CD8-positive, alpha-beta memory T cell (primary cell): ENCODE measurements at regions not wholly inside any gene's neighbourhood (a gene's known extent, or its start where the extent isn't known, plus 50 kb on each side); places are given as distances from the start of the nearest gene placed in this dataset.

Source experiments
- CTCF ChIA-PET: fragments of 350-600 bp; sonication (Branson Sonifier 250); formaldehyde crosslinking; loops from one replicate; lab custom pipeline; 2021; ENCODE audit warnings: antibody characterized with exemption; lab: Charles Lee
- POLR2A ChIA-PET: fragments of 350-600 bp; sonication (Branson Sonifier 250); formaldehyde crosslinking; loops from one replicate; lab custom pipeline; 2021; ENCODE audit warnings: antibody characterized with exemption; lab: Charles Lee
- DNase-seq, 5 donors: peaks; one replicate each; pipeline versions ENCODE4 v3.0.0 to v3.0.0-alpha.2; 2020 to 2022; ENCODE audit warnings: mixed read lengths in 1 of 5
- H3K27ac ChIP-seq: one replicate; pipeline ENCODE4 v1.7.0; 2013; ENCODE audit warnings: low read depth, mild to moderate bottlenecking, low read length, moderate library complexity
- H3K27me3 ChIP-seq: 2 replicates; pipeline ENCODE4 v1.7.0; 2013; ENCODE audit warnings: low read length, mild to moderate bottlenecking; ENCODE audit not compliant: insufficient read depth, poor library complexity, severe bottlenecking
- H3K36me3 ChIP-seq: 2 replicates; pipeline ENCODE4 v1.7.0; 2013; ENCODE audit warnings: mild to moderate bottlenecking, low read length, moderate library complexity; ENCODE audit not compliant: insufficient read depth
- H3K4me1 ChIP-seq: 2 replicates; pipeline ENCODE4 v1.7.0; 2013; ENCODE audit warnings: mild to moderate bottlenecking, low read length, moderate library complexity; ENCODE audit not compliant: insufficient read depth
- H3K4me3 ChIP-seq: 2 replicates; pipeline ENCODE4 v1.7.0; 2013; ENCODE audit warnings: mild to moderate bottlenecking, low read length
- H3K9me3 ChIP-seq: 2 replicates; pipeline ENCODE4 v1.7.0; 2013; ENCODE audit warnings: mild to moderate bottlenecking, low read length
- H3K27ac Mint-ChIP-seq, 8 donors: one replicate each; pipeline ENCODE4 v1.8.0; 2020 to 2021; ENCODE audit warnings: mixed read lengths in 8 of 8, mild to moderate bottlenecking in 6 of 8, inconsistent platforms in 3 of 8, moderate library complexity in 3 of 8
- H3K27me3 Mint-ChIP-seq, 2 donors: one replicate each; pipeline ENCODE4 v1.8.0; 2020 to 2021; ENCODE audit warnings: mixed read lengths in 2 of 2, mild to moderate bottlenecking in 1 of 2, moderate library complexity in 1 of 2
- H3K36me3 Mint-ChIP-seq, 3 donors: one replicate each; pipeline ENCODE4 v1.8.0; 2020 to 2021; ENCODE audit warnings: mixed read lengths in 3 of 3, inconsistent platforms in 1 of 3, mild to moderate bottlenecking in 1 of 3
- H3K4me1 Mint-ChIP-seq, 3 donors: one replicate each; pipeline ENCODE4 v1.8.0; 2020 to 2021; ENCODE audit warnings: mixed read lengths in 3 of 3, inconsistent platforms in 1 of 3, mild to moderate bottlenecking in 1 of 3
- H3K4me3 Mint-ChIP-seq, 7 donors: one replicate each; pipeline ENCODE4 v1.8.0; 2020 to 2021; ENCODE audit warnings: mixed read lengths in 7 of 7, mild to moderate bottlenecking in 6 of 7, moderate library complexity in 4 of 7, inconsistent platforms in 2 of 7
- H3K9me3 Mint-ChIP-seq, 5 donors: one replicate each; pipeline ENCODE4 v1.8.0; 2020 to 2022; ENCODE audit warnings: mixed read lengths in 5 of 5, mild to moderate bottlenecking in 3 of 5, moderate library complexity in 2 of 5, inconsistent platforms in 1 of 5

DNA sequence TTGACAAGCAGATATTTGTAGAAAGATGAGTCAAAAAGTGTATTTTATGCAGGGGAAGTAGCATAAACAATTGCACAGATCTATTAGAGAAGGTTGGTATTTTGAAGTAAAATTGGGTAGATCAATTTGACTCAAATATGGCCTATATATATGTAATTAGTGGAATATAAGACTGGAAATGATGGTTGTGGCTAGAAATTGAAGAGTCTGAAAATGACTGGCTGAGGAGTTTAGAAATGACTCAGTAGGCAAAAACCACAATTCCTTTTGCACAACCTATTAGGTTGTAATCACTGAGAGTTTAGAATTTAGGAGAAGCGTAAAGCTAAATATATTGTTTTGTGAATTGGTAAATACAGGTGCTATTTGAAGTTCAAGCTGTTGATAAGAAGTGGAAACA lies 622.6 kb upstream of the PCDH20 start:
- Mint-ChIP-seq H3K27ac (no peak overlapping the region), H3K4me3 (no peak overlapping the region), H3K4me1 (no peaks in the 10 kb centered on the region), H3K36me3 (peaks cover 0 to 2% (median 0%) of the 10 kb centered on the region in 3 donors), H3K9me3 (peaks cover 2 to 26% (median 6%) of the 10 kb centered on the region in 5 donors), H3K27me3 (no peaks in the 10 kb centered on the region)
- CTCF ChIA-PET: no interaction called here
- Histone ChIP-seq H3K4me3 (no peak overlapping the region), H3K27me3 (no peaks in the 10 kb centered on the region), H3K27ac (no peak overlapping the region), H3K36me3 (no peaks in the 10 kb centered on the region), H3K9me3 (no peaks in the 10 kb centered on the region), H3K4me1 (no peaks in the 10 kb centered on the region)
- POLR2A ChIA-PET: no interaction called here
- no peak for DNase-seq

DNA sequence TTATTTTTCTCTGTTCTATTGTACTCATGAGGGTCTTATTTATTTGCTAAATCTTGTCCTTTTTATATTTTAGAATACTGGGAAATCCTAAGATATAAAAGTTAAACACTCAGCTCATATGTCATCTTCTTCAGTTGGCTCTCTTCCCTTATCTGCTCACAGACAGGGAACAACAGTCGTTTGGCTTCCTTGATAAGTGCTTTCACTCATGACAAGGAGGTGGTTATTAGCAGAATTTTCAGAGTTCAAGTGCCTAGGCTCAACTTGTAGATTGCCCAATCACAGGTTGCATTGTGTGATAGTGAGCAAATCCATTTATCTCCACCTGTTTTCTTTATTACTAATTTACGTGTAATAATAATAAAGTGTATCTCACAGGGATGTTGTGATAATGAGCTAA lies 620.3 kb upstream of the PCDH20 start:
- ChIA-PET POLR2A (no interaction called here), CTCF (no interaction called here)
- Histone ChIP-seq H3K4me3 (no peak overlapping the region), H3K9me3 (no peaks in the 10 kb centered on the region), H3K27ac (no peak overlapping the region), H3K4me1 (no peaks in the 10 kb centered on the region), H3K36me3 (no peaks in the 10 kb centered on the region), H3K27me3 (no peaks in the 10 kb centered on the region)
- Mint-ChIP-seq H3K4me1 (no peaks in the 10 kb centered on the region), H3K4me3 (no peak overlapping the region), H3K27me3 (no peaks in the 10 kb centered on the region), H3K36me3 (peaks cover 0 to 2% (median 0%) of the 10 kb centered on the region in 3 donors), H3K27ac (no peak overlapping the region), H3K9me3 (peaks cover 2 to 26% (median 8%) of the 10 kb centered on the region in 5 donors)
- DNase-seq: no peak

DNA sequence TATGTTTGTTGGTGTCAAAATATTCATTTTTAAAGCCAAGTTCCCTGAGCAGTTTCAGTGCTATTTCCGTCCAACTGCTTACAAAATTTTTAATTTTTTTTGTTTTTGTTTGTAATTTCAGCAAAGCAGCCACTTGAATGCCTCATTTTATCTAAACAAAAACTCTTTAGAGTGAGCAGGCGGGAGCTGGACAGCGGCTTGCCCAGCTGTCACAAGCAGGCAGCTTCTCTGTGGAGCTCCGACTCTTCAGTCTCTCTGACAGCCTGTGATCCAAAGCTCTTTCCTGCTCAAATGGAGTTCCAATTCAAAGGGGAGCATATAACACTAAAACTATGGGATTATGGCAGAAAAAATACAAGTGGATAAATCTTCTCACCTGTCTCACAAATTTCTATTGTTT lies 618.3 kb upstream of the PCDH20 start:
- H3K27me3 Mint-ChIP-seq: no peaks in the 10 kb centered on the region
- CTCF ChIA-PET: no interaction called here
- DNase-seq: no peak

DNA sequence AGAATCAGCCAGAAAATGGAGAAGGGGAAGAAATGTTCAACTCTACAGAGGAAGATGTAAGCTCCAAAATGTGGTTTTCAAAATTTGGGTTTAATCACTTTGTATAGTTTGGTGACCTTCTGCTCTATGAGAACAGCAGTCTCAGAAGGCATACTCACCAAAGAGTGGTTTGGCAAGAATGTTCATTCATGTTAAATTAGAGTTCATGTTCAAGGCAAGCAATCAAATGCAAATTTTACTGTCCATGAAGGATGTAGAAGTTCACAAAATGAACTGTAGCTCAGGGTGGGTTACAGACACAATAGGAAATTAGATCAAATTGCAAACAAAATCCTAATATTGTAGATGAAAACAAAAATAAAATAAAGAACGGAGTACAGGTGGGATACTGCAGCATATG lies 606.7 kb upstream of the PCDH20 start:
- no peak overlapping the region for H3K27ac ChIP-seq
- H3K9me3 ChIP-seq: no peaks in the 10 kb centered on the region
- H3K36me3 ChIP-seq: no peaks in the 10 kb centered on the region
- Mint-ChIP-seq H3K36me3 (no peaks in the 10 kb centered on the region), H3K27ac (no peak overlapping the region), H3K4me1 (no peaks in the 10 kb centered on the region), H3K9me3 (peaks cover 0 to 23% (median 2%) of the 10 kb centered on the region in 5 donors), H3K4me3 (no peak overlapping the region), H3K27me3 (no peaks in the 10 kb centered on the region)
- no peak for DNase-seq
- ChIA-PET CTCF (no interaction called here), POLR2A (no interaction called here)
- H3K4me3 ChIP-seq: no peak overlapping the region
- no peaks in the 10 kb centered on the region for H3K27me3 ChIP-seq
- no peaks in the 10 kb centered on the region for H3K4me1 ChIP-seq

More for the DNA sequence above, 618.3 kb upstream of the PCDH20 start:
- no peaks in the 10 kb centered on the region for H3K27me3 ChIP-seq
- POLR2A ChIA-PET: no interaction called here
- H3K4me3 Mint-ChIP-seq: no peak overlapping the region
- no peak overlapping the region for H3K27ac Mint-ChIP-seq
- H3K4me1 Mint-ChIP-seq: no peaks in the 10 kb centered on the region
- peaks cover 2 to 14% (median 6%) of the 10 kb centered on the region in 5 donors for H3K9me3 Mint-ChIP-seq
- peaks cover 0 to under 1% (median 0%) of the 10 kb centered on the region in 3 donors for H3K36me3 Mint-ChIP-seq
- H3K4me1 ChIP-seq: no peaks in the 10 kb centered on the region
- H3K36me3 ChIP-seq: no peaks in the 10 kb centered on the region
- no peaks in the 10 kb centered on the region for H3K9me3 ChIP-seq
- H3K4me3 ChIP-seq: no peak overlapping the region
- H3K27ac ChIP-seq: no peak overlapping the region

DNA sequence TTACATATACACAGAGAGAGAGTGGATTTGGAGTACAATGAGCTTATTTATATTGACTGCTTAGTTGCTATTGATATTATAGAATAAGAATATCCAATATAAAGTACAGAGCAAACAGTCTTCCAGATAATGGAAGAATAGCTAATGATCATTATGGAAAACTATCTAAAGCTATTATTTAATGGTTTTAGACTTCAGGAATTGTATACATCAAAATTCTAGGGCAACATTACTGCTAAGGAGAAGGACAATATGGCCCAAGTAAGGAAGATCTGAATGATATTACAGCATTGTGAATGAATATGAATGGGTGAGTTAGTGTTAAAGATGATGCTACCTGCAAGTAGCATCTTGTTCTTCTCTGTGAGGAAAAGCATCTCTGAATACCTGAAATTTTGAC lies 604.2 kb upstream of the PCDH20 start:
- H3K36me3 ChIP-seq: no peaks in the 10 kb centered on the region
- DNase-seq: no peak
- Mint-ChIP-seq H3K36me3 (no peaks in the 10 kb centered on the region), H3K4me3 (no peak overlapping the region), H3K4me1 (no peaks in the 10 kb centered on the region), H3K27ac (no peak overlapping the region), H3K9me3 (peaks cover 0 to 8% (median 2%) of the 10 kb centered on the region in 5 donors), H3K27me3 (no peaks in the 10 kb centered on the region)
- H3K27me3 ChIP-seq: no peaks in the 10 kb centered on the region
- H3K9me3 ChIP-seq: no peaks in the 10 kb centered on the region
- H3K27ac ChIP-seq: no peak overlapping the region
- no peak overlapping the region for H3K4me3 ChIP-seq
- ChIA-PET CTCF (no interaction called here), POLR2A (no interaction called here)
- H3K4me1 ChIP-seq: no peaks in the 10 kb centered on the region

DNA sequence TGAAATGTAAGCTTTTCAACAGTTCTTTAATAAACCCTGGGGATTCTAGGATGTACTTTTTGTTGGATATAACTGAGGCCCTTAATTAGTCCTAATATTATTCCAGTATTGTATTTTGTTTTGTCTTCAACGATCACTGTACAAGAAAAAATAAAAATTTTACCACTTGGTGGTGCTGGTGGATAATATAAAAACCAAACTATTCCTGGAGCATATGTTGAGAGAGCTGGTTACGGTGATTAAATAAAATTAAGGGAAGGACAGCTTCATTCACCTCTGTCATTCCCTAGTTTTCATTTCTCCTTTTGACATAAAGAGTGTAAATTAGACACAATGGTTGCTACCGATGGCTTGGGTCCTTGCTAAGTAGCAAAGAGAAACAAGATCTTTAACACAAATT lies 598.6 kb upstream of the PCDH20 start:
- H3K27me3 ChIP-seq: no peaks in the 10 kb centered on the region
- H3K9me3 Mint-ChIP-seq: peaks cover 0 to 12% (median 3%) of the 10 kb centered on the region in 5 donors
- H3K27ac ChIP-seq: no peak overlapping the region
- ChIA-PET CTCF (no interaction called here), POLR2A (no interaction called here)
- no peaks in the 10 kb centered on the region for H3K36me3 ChIP-seq
- peaks cover 3% of the 10 kb centered on the region for H3K9me3 ChIP-seq
- no peak for DNase-seq
- no peaks in the 10 kb centered on the region for H3K4me1 Mint-ChIP-seq
- no peaks in the 10 kb centered on the region for H3K4me1 ChIP-seq
- H3K4me3 ChIP-seq: no peak overlapping the region
- no peak overlapping the region for H3K27ac Mint-ChIP-seq
- H3K27me3 Mint-ChIP-seq: no peaks in the 10 kb centered on the region
- H3K36me3 Mint-ChIP-seq: no peaks in the 10 kb centered on the region
- no peak overlapping the region for H3K4me3 Mint-ChIP-seq

DNA sequence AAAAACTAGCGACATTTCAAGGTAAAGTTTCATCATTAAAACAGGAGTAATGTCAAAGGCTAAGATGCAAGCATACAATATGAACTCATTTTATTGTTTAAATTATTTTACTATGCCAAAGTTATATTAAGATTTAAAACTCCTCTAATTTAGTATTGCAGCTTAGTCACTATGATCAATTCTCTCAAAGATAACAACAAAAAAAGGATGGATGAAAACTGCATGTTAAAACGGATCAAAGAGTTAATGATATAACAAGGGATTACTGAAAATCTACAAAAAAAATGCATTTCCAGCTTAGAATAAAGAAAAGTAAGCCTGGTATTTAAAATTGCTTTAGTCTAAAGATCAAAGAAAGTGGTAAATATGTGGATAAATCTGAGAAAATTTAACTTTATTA lies 587.8 kb upstream of the PCDH20 start:
- Histone ChIP-seq H3K4me3 (no peak overlapping the region), H3K27ac (no peak overlapping the region), H3K9me3 (no peaks in the 10 kb centered on the region), H3K4me1 (no peaks in the 10 kb centered on the region), H3K36me3 (no peaks in the 10 kb centered on the region), H3K27me3 (no peaks in the 10 kb centered on the region)
- ChIA-PET CTCF (no interaction called here), POLR2A (no interaction called here)
- no peak for DNase-seq
- Mint-ChIP-seq H3K9me3 (peaks cover 0 to 28% (median 11%) of the 10 kb centered on the region in 5 donors), H3K27me3 (no peaks in the 10 kb centered on the region), H3K4me3 (no peak overlapping the region), H3K27ac (no peak overlapping the region), H3K36me3 (no peaks in the 10 kb centered on the region), H3K4me1 (no peaks in the 10 kb centered on the region)

DNA sequence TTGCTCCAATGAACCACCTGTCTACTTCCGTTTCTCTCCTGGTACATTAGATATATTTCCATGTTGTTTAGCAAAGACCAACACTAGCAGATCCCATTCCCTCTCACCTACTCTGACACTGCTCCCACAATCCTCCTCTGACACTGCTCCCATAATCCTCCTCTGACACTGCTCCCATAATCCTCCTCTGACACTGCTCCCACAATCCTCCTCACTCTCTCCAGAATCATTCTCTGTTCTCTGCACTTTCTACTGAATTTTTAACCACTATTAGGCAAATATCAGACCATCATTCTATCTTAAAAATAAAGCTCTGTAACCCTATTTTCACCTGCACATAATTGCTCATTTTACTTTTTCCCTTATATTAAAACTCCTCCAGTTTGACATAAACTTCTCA lies 578.5 kb upstream of the PCDH20 start:
- H3K36me3 ChIP-seq: no peaks in the 10 kb centered on the region
- no peaks in the 10 kb centered on the region for H3K4me1 ChIP-seq
- H3K27ac ChIP-seq: no peak overlapping the region
- H3K9me3 Mint-ChIP-seq: peaks cover 6 to 37% (median 13%) of the 10 kb centered on the region in 5 donors
- H3K36me3 Mint-ChIP-seq: no peaks in the 10 kb centered on the region
- no peaks in the 10 kb centered on the region for H3K27me3 Mint-ChIP-seq
- H3K4me1 Mint-ChIP-seq: no peaks in the 10 kb centered on the region
- H3K4me3 Mint-ChIP-seq: no peak overlapping the region
- ChIA-PET POLR2A (no interaction called here), CTCF (no interaction called here)
- DNase-seq: no peak
- H3K27me3 ChIP-seq: no peaks in the 10 kb centered on the region
- H3K4me3 ChIP-seq: no peak overlapping the region
- no peaks in the 10 kb centered on the region for H3K9me3 ChIP-seq
- no peak overlapping the region for H3K27ac Mint-ChIP-seq

DNA sequence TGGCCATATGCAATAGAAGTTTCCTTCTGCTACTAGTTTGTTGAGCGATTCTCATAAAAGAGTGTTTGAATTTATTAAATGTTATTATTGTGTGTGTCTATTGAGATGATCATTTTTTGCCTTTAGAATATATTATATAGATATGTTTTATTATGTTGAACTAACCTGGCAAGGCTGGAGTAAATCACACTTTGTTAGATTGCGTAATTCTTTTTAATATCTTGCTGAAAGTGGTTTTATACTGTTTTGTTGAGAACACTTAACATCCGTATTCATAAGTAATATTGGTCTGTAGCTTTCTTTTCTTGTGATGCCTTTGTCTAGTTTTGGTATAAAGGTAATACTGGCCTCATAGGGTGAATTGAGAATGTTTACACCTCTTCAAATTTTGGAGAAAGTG lies 574.3 kb upstream of the PCDH20 start:
- H3K4me1 Mint-ChIP-seq: no peaks in the 10 kb centered on the region
- H3K9me3 ChIP-seq: no peaks in the 10 kb centered on the region
- no peaks in the 10 kb centered on the region for H3K27me3 ChIP-seq
- no peak for DNase-seq
- no peak overlapping the region for H3K4me3 Mint-ChIP-seq
- peaks cover 3 to 23% (median 9%) of the 10 kb centered on the region in 5 donors for H3K9me3 Mint-ChIP-seq
- no peaks in the 10 kb centered on the region for H3K36me3 Mint-ChIP-seq
- H3K27ac Mint-ChIP-seq: no peak overlapping the region
- CTCF ChIA-PET: no interaction called here
- H3K4me3 ChIP-seq: no peak overlapping the region
- POLR2A ChIA-PET: no interaction called here
- H3K27me3 Mint-ChIP-seq: no peaks in the 10 kb centered on the region
- no peaks in the 10 kb centered on the region for H3K4me1 ChIP-seq
- H3K36me3 ChIP-seq: no peaks in the 10 kb centered on the region
- no peak overlapping the region for H3K27ac ChIP-seq
